H1 (cell line): ENCODE measurements at regions not wholly inside any gene's neighbourhood (a gene's known extent, or its start where the extent isn't known, plus 50 kb on each side); places are given as distances from the start of the nearest gene placed in this dataset.

Source experiments
- ASH2L ChIP-seq: fragments of 200-600, 300-600 bp; sonication (generic); IDR thresholded peaks from one replicate; pipeline ENCODE4 v1.7.1; 2017; ENCODE audit warnings: low read length
- BCL11A ChIP-seq, 2 experiments: IDR thresholded peaks; one replicate each; pipeline ENCODE4 v1.6.1; 2011; ENCODE audit warnings: low read depth in 2 of 2, low read length in 2 of 2, mild to moderate bottlenecking in 2 of 2
- CEBPB ChIP-seq: IDR thresholded peaks from 2 replicates; pipeline ENCODE4 v1.6.1; 2012; ENCODE audit warnings: low read depth, low read length
- CTBP2 ChIP-seq: IDR thresholded peaks from 2 replicates; pipeline ENCODE4 v1.7.0; 2011; ENCODE audit warnings: borderline replicate concordance, mild to moderate bottlenecking, moderate library complexity, mixed read lengths, low read length; ENCODE audit not compliant: insufficient read depth, insufficient read length
- FOSL1 ChIP-seq: IDR thresholded peaks from 2 replicates; pipeline ENCODE4 v1.6.1; 2011; ENCODE audit warnings: mild to moderate bottlenecking, low read depth, low read length, moderate library complexity; ENCODE audit not compliant: insufficient read depth
- NRF1 ChIP-seq: IDR thresholded peaks from 2 replicates; pipeline ENCODE4 v1.6.1; 2011; ENCODE audit warnings: mild to moderate bottlenecking, low read depth, low read length, improper control_type of control experiment
- PHF8 ChIP-seq: fragments of 200-600 bp; sonication (generic); conservative IDR thresholded peaks from 2 replicates; pipeline ENCODE4 v1.7.1; 2012; ENCODE audit warnings: low read depth, mild to moderate bottlenecking, inconsistent platforms, low read length, moderate library complexity
- SIX5 ChIP-seq: IDR thresholded peaks from 2 replicates; pipeline ENCODE4 v1.6.1; 2011; ENCODE audit warnings: mild to moderate bottlenecking, low read depth, low read length
- TAF7 ChIP-seq: optimal IDR thresholded peaks from 2 replicates; pipeline ENCODE3; 2011; ENCODE audit warnings: low read depth, mild to moderate bottlenecking, inconsistent platforms, low read length, moderate library complexity, borderline replicate concordance
- TEAD4 ChIP-seq: IDR thresholded peaks from 2 replicates; pipeline ENCODE4 v1.6.1; 2012; ENCODE audit warnings: low read depth, low read length, inconsistent platforms, mixed read lengths
- YY1 ChIP-seq: IDR thresholded peaks from 2 replicates; pipeline ENCODE4 v1.6.1; 2011; ENCODE audit warnings: low read depth, mild to moderate bottlenecking, low read length
- ZNF274 ChIP-seq: IDR thresholded peaks from 2 replicates; pipeline ENCODE4 v1.7.0; 2012; ENCODE audit warnings: low read length, borderline replicate concordance; ENCODE audit errors: extremely low read depth
- TF ChIP-seq, protein P1 (sequence below): fragments of 300-600 bp; sonication (generic); IDR thresholded peaks from 2 replicates; pipeline ENCODE4 v1.7.1; 2012; ENCODE audit warnings: low read length, moderate library complexity, mild to moderate bottlenecking, inconsistent platforms; ENCODE audit not compliant: insufficient replicate concordance

DNA sequence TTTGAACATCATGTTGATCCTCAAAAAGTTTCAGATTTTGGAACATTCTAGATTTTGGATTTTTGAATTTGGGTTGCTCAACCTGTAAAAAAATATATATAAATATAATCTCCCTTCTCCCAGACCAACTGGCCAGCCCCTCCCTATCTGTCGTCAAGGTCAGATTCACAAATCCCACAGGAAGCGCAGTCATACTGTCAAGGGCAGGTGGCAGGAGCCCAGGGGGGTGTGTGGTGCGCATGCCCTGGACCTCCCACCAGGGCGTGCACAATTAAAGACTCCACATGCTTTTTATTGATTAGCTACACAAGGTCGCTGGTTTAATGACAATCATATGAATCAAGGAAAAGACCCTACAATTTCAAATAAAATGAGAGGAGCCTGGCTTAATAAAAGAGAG lies 77.0 kb upstream of the EEPD1 start (continued):
- TF ChIP-seq, protein P1, sequence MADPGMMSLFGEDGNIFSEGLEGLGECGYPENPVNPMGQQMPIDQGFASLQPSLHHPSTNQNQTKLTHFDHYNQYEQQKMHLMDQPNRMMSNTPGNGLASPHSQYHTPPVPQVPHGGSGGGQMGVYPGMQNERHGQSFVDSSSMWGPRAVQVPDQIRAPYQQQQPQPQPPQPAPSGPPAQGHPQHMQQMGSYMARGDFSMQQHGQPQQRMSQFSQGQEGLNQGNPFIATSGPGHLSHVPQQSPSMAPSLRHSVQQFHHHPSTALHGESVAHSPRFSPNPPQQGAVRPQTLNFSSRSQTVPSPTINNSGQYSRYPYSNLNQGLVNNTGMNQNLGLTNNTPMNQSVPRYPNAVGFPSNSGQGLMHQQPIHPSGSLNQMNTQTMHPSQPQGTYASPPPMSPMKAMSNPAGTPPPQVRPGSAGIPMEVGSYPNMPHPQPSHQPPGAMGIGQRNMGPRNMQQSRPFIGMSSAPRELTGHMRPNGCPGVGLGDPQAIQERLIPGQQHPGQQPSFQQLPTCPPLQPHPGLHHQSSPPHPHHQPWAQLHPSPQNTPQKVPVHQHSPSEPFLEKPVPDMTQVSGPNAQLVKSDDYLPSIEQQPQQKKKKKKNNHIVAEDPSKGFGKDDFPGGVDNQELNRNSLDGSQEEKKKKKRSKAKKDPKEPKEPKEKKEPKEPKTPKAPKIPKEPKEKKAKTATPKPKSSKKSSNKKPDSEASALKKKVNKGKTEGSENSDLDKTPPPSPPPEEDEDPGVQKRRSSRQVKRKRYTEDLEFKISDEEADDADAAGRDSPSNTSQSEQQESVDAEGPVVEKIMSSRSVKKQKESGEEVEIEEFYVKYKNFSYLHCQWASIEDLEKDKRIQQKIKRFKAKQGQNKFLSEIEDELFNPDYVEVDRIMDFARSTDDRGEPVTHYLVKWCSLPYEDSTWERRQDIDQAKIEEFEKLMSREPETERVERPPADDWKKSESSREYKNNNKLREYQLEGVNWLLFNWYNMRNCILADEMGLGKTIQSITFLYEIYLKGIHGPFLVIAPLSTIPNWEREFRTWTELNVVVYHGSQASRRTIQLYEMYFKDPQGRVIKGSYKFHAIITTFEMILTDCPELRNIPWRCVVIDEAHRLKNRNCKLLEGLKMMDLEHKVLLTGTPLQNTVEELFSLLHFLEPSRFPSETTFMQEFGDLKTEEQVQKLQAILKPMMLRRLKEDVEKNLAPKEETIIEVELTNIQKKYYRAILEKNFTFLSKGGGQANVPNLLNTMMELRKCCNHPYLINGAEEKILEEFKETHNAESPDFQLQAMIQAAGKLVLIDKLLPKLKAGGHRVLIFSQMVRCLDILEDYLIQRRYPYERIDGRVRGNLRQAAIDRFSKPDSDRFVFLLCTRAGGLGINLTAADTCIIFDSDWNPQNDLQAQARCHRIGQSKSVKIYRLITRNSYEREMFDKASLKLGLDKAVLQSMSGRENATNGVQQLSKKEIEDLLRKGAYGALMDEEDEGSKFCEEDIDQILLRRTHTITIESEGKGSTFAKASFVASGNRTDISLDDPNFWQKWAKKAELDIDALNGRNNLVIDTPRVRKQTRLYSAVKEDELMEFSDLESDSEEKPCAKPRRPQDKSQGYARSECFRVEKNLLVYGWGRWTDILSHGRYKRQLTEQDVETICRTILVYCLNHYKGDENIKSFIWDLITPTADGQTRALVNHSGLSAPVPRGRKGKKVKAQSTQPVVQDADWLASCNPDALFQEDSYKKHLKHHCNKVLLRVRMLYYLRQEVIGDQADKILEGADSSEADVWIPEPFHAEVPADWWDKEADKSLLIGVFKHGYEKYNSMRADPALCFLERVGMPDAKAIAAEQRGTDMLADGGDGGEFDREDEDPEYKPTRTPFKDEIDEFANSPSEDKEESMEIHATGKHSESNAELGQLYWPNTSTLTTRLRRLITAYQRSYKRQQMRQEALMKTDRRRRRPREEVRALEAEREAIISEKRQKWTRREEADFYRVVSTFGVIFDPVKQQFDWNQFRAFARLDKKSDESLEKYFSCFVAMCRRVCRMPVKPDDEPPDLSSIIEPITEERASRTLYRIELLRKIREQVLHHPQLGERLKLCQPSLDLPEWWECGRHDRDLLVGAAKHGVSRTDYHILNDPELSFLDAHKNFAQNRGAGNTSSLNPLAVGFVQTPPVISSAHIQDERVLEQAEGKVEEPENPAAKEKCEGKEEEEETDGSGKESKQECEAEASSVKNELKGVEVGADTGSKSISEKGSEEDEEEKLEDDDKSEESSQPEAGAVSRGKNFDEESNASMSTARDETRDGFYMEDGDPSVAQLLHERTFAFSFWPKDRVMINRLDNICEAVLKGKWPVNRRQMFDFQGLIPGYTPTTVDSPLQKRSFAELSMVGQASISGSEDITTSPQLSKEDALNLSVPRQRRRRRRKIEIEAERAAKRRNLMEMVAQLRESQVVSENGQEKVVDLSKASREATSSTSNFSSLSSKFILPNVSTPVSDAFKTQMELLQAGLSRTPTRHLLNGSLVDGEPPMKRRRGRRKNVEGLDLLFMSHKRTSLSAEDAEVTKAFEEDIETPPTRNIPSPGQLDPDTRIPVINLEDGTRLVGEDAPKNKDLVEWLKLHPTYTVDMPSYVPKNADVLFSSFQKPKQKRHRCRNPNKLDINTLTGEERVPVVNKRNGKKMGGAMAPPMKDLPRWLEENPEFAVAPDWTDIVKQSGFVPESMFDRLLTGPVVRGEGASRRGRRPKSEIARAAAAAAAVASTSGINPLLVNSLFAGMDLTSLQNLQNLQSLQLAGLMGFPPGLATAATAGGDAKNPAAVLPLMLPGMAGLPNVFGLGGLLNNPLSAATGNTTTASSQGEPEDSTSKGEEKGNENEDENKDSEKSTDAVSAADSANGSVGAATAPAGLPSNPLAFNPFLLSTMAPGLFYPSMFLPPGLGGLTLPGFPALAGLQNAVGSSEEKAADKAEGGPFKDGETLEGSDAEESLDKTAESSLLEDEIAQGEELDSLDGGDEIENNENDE, result no peak
- TF ChIP-seq SIX5, result no peak
- no peak for TF ChIP-seq ASH2L
- TF ChIP-seq CTBP2, result no peak
- TF ChIP-seq YY1, result no peak
- no peak for TF ChIP-seq CEBPB
- TF ChIP-seq TAF7, result no peak
- TF ChIP-seq BCL11A (IDR thresholded peaks at IDR 0.05; ENCODE audit: low read depth in 2 of 2, low read length in 2 of 2), result no peak
- TF ChIP-seq TEAD4, result no peak
- TF ChIP-seq FOSL1, result no peak
- TF ChIP-seq PHF8, result no peak
- no peak for TF ChIP-seq NRF1
- no peak for TF ChIP-seq ZNF274
